Motor neuron (in vitro differentiated cells): ENCODE measurements at regions not wholly inside any gene's neighbourhood (a gene's known extent, or its start where the extent isn't known, plus 50 kb on each side); places are given as distances from the start of the nearest gene placed in this dataset.
A peak's percentile ranks its signal among the peaks of the same experiment; 100 is the strongest.

ENCODE experiments used
- ATAC-seq, 8 experiments: fragments of 200-7000 bp; cut with Tn5 transposase; replicated peaks in 6 of 8; 2 replicates each; pipeline ENCODE4 v1.8.0; 2021; ENCODE audit warnings: mild to moderate bottlenecking in 8 of 8, moderate library complexity in 8 of 8
- H3K27ac ChIP-seq, 2 donors: fragments of 250-450 bp; sonication (Bioruptor Pico); 2 replicates each; pipeline ENCODE4 v1.9.0; 2021; ENCODE audit warnings: antibody characterized with exemption in 2 of 2, mild to moderate bottlenecking in 2 of 2, moderate library complexity in 1 of 2
- H3K4me1 ChIP-seq, 2 donors: fragments of 250-450 bp; sonication (Bioruptor Pico); replicated peaks in 1 of 2; 2 replicates each; pipeline ENCODE4 v1.6.1; 2021; ENCODE audit warnings: antibody characterized with exemption in 2 of 2, mild to moderate bottlenecking in 2 of 2, moderate library complexity in 1 of 2
- H3K4me3 ChIP-seq, 5 donors: fragments of 250-450 bp; sonication (Bioruptor Pico); 2 replicates each; pipeline ENCODE4 v1.9.0; 2021; ENCODE audit warnings: antibody characterized with exemption in 5 of 5, mild to moderate bottlenecking in 5 of 5, moderate library complexity in 4 of 5
- WGBS, 10 experiments: fragments of 450-650 bp; shearing (Covaris generic); methylation state at CpG; one replicate each; pipeline ENCODE4 v1.0.0; 2022; 5-methylcytosine and 5-hydroxymethylcytosine counted together
- in situ Hi-C, 9 experiments: fragments of 400-800 bp; cut with MboI; loops; one replicate each; pipeline ENCODE4 v1.15.0; 2021; ENCODE audit warnings: low sequenced_read_pairs in 9 of 9, low pct_unique_long_range_greater_than_20kb in 2 of 9; ENCODE audit not compliant: unreplicated experiment in 9 of 9

GRCh38 chr14:61130512-61131260 is 149.6 kb downstream of the SLC38A6 start:
- 0 to 80% (median 69%) methylated on average over 1 to 3 of the region's 10 CpGs; no CpG with 5 or more reads in 6 of the 10 experiments for WGBS, 10 experiments
- peak in 5 of 8 experiments; percentile 35 to 47 (median 39) for ATAC-seq
- H3K27ac ChIP-seq, result no peak overlapping the region
- no peak overlapping the region for H3K4me3 ChIP-seq
- in situ Hi-C loops, result no loop called here
- peaks cover 13 to 17% of the 10 kb centered on the region in 2 donors for H3K4me1 ChIP-seq

DNA sequence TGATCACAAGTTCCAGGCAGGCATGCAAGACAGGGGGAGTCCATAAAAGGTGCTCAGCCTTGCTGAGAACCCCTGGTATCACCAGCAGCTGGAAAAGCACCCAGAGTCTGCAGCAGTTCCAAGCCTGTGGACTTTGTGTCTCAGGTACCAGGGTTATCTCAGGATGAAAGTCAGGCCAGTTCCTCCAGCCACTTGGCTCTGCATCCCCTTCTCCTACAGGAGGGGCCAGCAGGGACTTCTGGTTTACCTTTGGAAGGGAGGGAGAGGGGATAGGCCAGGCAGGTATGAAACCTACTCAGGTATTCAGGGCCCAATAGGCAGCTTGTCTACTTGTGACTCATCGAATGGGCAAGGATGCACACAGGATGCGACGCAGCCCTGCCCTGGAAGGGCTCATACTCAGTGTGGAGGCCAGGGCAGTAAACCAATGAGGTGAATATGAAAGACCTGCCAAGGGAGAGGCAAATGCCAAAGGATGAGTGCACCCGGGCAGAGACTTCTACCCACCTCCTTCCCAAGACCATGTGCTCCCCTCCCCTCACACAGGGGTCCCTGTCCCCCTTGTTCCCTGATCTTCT is 148.2 kb downstream of the SLC38A6 start:
- in situ Hi-C loops, result no loop called here
- WGBS, 10 experiments, result 68 to 100% (median 96%) methylated on average over 1 to 4 of the region's 4 CpGs; no CpG with 5 or more reads in 7 of the 10 experiments
- peaks cover 18 to 24% of the 10 kb centered on the region in 2 donors for H3K4me1 ChIP-seq
- no peak overlapping the region for H3K27ac ChIP-seq
- ATAC-seq, result no peak
- H3K4me3 ChIP-seq, result no peak overlapping the region

- 56 to 100% (median 84%) methylated on average over 1 to 6 of the region's 6 CpGs for WGBS, 10 experiments
Observed at GRCh38 chr14:61128382-61129167, 147.5 kb downstream of the SLC38A6 start.

GRCh38 chr14:61126603-61127498 is 145.8 kb downstream of the SLC38A6 start:
- in situ Hi-C loops, result no loop called here
- Histone ChIP-seq H3K4me3 (no peak overlapping the region), H3K27ac (no peak overlapping the region), H3K4me1 (peaks cover 18 to 24% of the 10 kb centered on the region in 2 donors)
- 52 to 100% (median 79%) methylated on average over 1 to 4 of the region's 4 CpGs; no CpG with 5 or more reads in 1 of the 10 experiments for WGBS, 10 experiments
- peak in 5 of 8 experiments; percentile 43 to 66 (median 65) for ATAC-seq

More at GRCh38 chr14:61128382-61129167, 147.5 kb downstream of the SLC38A6 start:
- ATAC-seq, result peak in 1 of 8 experiments; percentile 40
- no peak overlapping the region for H3K27ac ChIP-seq
- in situ Hi-C loops, result no loop called here
- peaks cover 18 to 24% of the 10 kb centered on the region in 2 donors for H3K4me1 ChIP-seq
- no peak overlapping the region for H3K4me3 ChIP-seq

GRCh38 chr14:61125867-61126572 is 145.0 kb downstream of the SLC38A6 start:
- peak in 6 of 8 experiments; percentile 57 to 89 (median 82) for ATAC-seq
- peak overlapping the region; percentile 11 to 35 for H3K27ac ChIP-seq

DNA sequence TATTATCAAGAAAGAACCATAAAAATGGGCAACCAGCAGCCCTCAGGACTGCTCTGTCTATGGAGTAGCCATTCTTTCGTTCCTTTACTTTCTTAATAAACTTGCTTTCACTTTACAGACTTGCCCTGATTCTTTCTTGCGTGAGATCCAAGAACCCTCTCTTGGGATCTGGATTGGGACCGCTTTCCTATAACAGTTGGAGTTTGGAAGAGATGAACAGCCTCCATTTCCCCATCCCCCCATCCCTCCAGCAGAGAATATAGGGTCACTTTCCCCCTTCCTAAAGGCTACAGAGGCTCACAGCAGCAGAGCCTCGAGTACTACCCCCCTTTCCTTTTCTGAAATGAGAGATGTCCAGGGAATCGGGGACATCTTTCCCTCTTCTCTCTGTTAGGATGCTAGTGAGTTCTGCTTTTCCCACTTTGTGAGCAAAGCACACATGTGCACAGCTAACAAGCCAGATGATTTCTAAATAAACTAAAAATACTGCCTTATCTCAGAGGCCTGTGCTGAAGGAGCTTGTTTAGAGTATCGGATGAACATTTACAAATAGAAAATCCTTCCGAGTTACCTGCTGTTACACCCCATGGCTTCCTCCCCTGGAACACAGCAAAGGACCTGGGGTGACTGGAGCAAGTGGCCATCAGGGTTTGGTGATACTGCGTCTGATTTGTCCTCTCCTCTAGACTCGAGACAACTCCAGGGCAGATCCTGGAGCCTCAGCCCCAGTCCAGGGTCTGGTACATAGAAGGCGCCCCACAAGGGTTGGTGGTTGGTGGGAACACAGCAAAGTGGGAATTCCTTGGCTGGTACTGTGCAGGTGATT is 144.2 kb downstream of the SLC38A6 start:
- Histone ChIP-seq H3K4me3 (no peak overlapping the region), H3K4me1 (peaks cover 18 to 24% of the 10 kb centered on the region in 2 donors), H3K27ac (peak overlapping the region; percentile 11 to 35)
- 60 to 100% (median 85%) methylated on average over 1 to 8 of the region's 10 CpGs; no CpG with 5 or more reads in 1 of the 10 experiments for WGBS, 10 experiments
- ATAC-seq, result no peak
- in situ Hi-C loops, result no loop called here

More at GRCh38 chr14:61125867-61126572, 145.0 kb downstream of the SLC38A6 start:
- in situ Hi-C loops, result no loop called here
- Histone ChIP-seq H3K4me1 (peaks cover 18 to 24% of the 10 kb centered on the region in 2 donors), H3K4me3 (no peak overlapping the region)
- 31 to 94% (median 42%) methylated on average over 1 to 6 of the region's 10 CpGs; no CpG with 5 or more reads in 3 of the 10 experiments for WGBS, 10 experiments

- Histone ChIP-seq H3K4me1 (peaks cover 18 to 27% of the 10 kb centered on the region in 2 donors), H3K4me3 (no peak overlapping the region), H3K27ac (no peak overlapping the region)
- in situ Hi-C loops, result no loop called here
- 40 to 100% (median 86%) methylated on average over 1 to 3 of the region's 3 CpGs; no CpG with 5 or more reads in 1 of the 10 experiments for WGBS, 10 experiments
- ATAC-seq, result no peak
Observed at GRCh38 chr14:61122862-61123261, 141.8 kb downstream of the SLC38A6 start.

DNA sequence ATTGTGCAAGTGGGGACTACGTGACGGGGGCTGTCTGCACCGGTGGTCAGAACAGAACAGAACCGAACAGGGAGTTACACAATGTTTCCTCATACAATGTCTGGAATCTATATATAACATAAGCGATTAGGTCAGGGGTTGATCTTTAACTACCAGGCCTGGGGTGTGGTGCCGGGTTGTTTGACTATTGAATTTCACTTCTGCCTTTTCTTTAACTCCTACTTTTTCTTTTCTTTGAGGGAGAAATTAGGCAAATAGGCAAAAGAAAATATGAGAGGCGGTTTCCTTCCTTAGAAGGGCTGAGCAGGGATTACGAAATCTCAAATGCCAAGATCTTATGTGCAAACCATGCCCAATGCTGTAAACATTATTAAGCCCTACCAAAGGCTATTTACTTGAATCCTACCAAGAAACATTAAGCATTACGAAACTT is 140.3 kb downstream of the SLC38A6 start:
- Histone ChIP-seq H3K4me3 (no peak overlapping the region), H3K4me1 (peaks cover 12 to 17% of the 10 kb centered on the region in 2 donors), H3K27ac (no peak overlapping the region)
- 53 to 97% (median 83%) methylated on average over 2 to 9 of the region's 9 CpGs for WGBS, 10 experiments
- no peak for ATAC-seq
- in situ Hi-C loops, result no loop called here

- 60 to 100% (median 94%) methylated on average over 1 to 5 of the region's 8 CpGs for WGBS, 10 experiments
- H3K4me3 ChIP-seq, result no peak overlapping the region
- in situ Hi-C loops, result no loop called here
- peaks cover 4 to 9% of the 10 kb centered on the region in 2 donors for H3K4me1 ChIP-seq
- ATAC-seq, result no peak
- H3K27ac ChIP-seq, result no peak overlapping the region
Observed at GRCh38 chr14:61120576-61120975, 139.5 kb downstream of the SLC38A6 start.

DNA sequence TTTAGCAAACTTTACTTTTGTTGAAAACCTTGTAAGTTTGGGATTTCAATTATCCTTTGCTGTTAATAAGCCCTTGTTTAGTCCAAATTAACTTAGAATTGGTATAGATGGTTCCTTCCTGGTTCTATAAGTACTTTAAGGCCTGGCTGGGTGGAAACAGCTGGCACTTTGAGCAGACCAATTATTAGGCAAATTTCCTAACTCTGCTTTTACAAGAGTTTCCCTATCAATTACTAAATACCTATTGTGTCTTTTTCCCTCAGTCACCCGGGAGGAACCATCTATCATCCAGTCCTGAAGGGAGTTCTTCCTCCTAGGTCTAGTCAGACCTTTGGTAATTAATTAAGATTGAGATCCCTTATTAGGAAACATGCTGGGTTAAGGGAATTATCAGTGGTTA is 138.0 kb downstream of the SLC38A6 start:
- no peak for ATAC-seq
- no peak overlapping the region for H3K27ac ChIP-seq
- H3K4me1 ChIP-seq, result peaks cover 0 to 3% of the 10 kb centered on the region in 2 donors
- WGBS, 10 experiments, result 0 to 100% (median 7%) methylated on average over 1 of the region's 1 CpG; no CpG with 5 or more reads in 3 of the 10 experiments
- H3K4me3 ChIP-seq, result no peak overlapping the region
- in situ Hi-C loops, result no loop called here

GRCh38 chr14:61116369-61116768 is 135.3 kb downstream of the SLC38A6 start:
- 30 to 100% (median 93%) methylated on average over 2 to 6 of the region's 10 CpGs for WGBS, 10 experiments
- no peak overlapping the region for H3K27ac ChIP-seq
- no peak overlapping the region for H3K4me3 ChIP-seq
- in situ Hi-C loops, result no loop called here
- ATAC-seq, result no peak
- peaks cover 0 to 6% of the 10 kb centered on the region in 2 donors for H3K4me1 ChIP-seq
